C4-2B (cell line): ENCODE measurements at regions not wholly inside any gene's neighbourhood (a gene's known extent, or its start where the extent isn't known, plus 50 kb on each side); places are given as distances from the start of the nearest gene placed in this dataset.

Source experiments
- CTCF ChIP-seq: fragments of 450-650 bp; conservative IDR thresholded peaks from 2 replicates; pipeline ENCODE4 v1.5.1; 2017; ENCODE audit warnings: mild to moderate bottlenecking
- ZFX ChIP-seq: fragments of 450-650 bp; IDR thresholded peaks from 2 replicates; pipeline ENCODE4 v1.6.1; 2017

- no peak for TF ChIP-seq CTCF
- TF ChIP-seq ZFX = no peak
These were observed 175.3 kb upstream of the MPHOSPH6 start for GRCh38 chr16:82345318-82345717.
